HCT116 (cell line): ENCODE measurements at regions not wholly inside any gene's neighbourhood (a gene's known extent, or its start where the extent isn't known, plus 50 kb on each side); places are given as distances from the start of the nearest gene placed in this dataset.

ENCODE experiments used
- ATAC-seq: fragments of 200-7000 bp; cut with Tn5 transposase; 2 replicates; pipeline ENCODE4 v1.9.1; 2020; ENCODE audit warnings: mild to moderate bottlenecking, moderate library complexity
- BruUV-seq: library from RNA; stranded (reverse); fragments of 400-500 nt; replicated peaks from 2 replicates; lab custom pipeline; 2021; lab: Mats Ljungman, UMichigan
- CTCF ChIA-PET: fragments of 300-600 bp; sonication (Branson Sonifier 250); formaldehyde crosslinking; loops from one replicate; lab custom pipeline; 2021; ENCODE audit warnings: antibody characterized with exemption; lab: Charles Lee
- POLR2A ChIA-PET: fragments of 300-600, 350-600 bp; sonication (Branson Sonifier 250); formaldehyde crosslinking; loops from one replicate; lab custom pipeline; 2021; ENCODE audit warnings: antibody characterized with exemption; lab: Charles Lee
- RAD21 ChIA-PET, 2 experiments: fragments of 300-600 bp; sonication (Branson Sonifier 250); formaldehyde crosslinking; loops; one replicate each; lab custom pipeline; 2023; ENCODE audit warnings: low total read pairs in 2 of 2; ENCODE audit not compliant: uncharacterized antibody in 2 of 2, unreplicated experiment in 2 of 2, low non-redundant PET in 1 of 2; lab: Charles Lee
- DNase-seq: peaks from one replicate; pipeline ENCODE4 v3.0.0-alpha.2; 2010; ENCODE audit warnings: low read depth, low spot score
- H2AFZ ChIP-seq: fragments of 200-600 bp; shearing (Covaris generic), sonication (generic); 2 replicates; pipeline ENCODE4 v1.6.1; 2017; ENCODE audit warnings: low read depth, mixed run types, mixed read lengths, antibody characterized with exemption, low read length; ENCODE audit not compliant: poor library complexity, severe bottlenecking
- H3K27ac ChIP-seq: 2 replicates; pipeline ENCODE4 v1.5.1; 2012; ENCODE audit warnings: low read depth, low read length
- H3K27me3 ChIP-seq: fragments of 200-600 bp; sonication (generic); 2 replicates; pipeline ENCODE4 v1.6.1; 2016; ENCODE audit warnings: mixed run types, low read length, mixed read lengths; ENCODE audit not compliant: insufficient read depth
- H3K36me3 ChIP-seq, 2 experiments: fragments of 200-500 bp in 1 of 2; fragments of 200-600 bp in 1 of 2; sonication (Bioruptor generic) in 1 of 2; sonication (generic) in 1 of 2; 2 replicates each; pipeline versions ENCODE4 v1.5.1 to v1.6.1; 2014 to 2016; ENCODE audit warnings: low read length in 2 of 2, inconsistent platforms in 1 of 2, mixed read lengths in 1 of 2, mixed run types in 1 of 2; ENCODE audit not compliant: insufficient read depth in 2 of 2, control insufficient read depth in 1 of 2
- H3K4me1 ChIP-seq, 2 experiments: fragments of 200-600 bp in 1 of 2; sonication (generic) in 1 of 2; 2 replicates each; pipeline versions ENCODE4 v1.5.1 to v1.6.1; 2012 to 2017; ENCODE audit warnings: low read length in 2 of 2, inconsistent platforms in 1 of 2, mild to moderate bottlenecking in 1 of 2, mixed read lengths in 1 of 2, mixed run types in 1 of 2, moderate library complexity in 1 of 2; ENCODE audit not compliant: insufficient read depth in 2 of 2, control insufficient read depth in 1 of 2
- H3K4me2 ChIP-seq: fragments of 200-600 bp; sonication (generic); 2 replicates; pipeline ENCODE4 v1.6.1; 2017; ENCODE audit warnings: mixed run types, low read length, mixed read lengths
- H3K4me3 ChIP-seq, 2 experiments: fragments of 200-600 bp in 1 of 2; sonication (generic) in 1 of 2; replicated peaks in 1 of 2; 2 replicates each; pipeline ENCODE4 v1.5.1; 2011 to 2016; ENCODE audit warnings: low read length in 2 of 2, control low read depth in 1 of 2, low read depth in 1 of 2, mild to moderate bottlenecking in 1 of 2, mixed read lengths in 1 of 2, mixed run types in 1 of 2
- H3K79me2 ChIP-seq: fragments of 200-600 bp; sonication (generic); 2 replicates; pipeline ENCODE4 v1.6.1; 2017; ENCODE audit warnings: mild to moderate bottlenecking, mixed run types, low read length, moderate library complexity, mixed read lengths; ENCODE audit not compliant: insufficient read depth
- H3K9ac ChIP-seq: fragments of 200-600 bp; sonication (generic); 2 replicates; pipeline ENCODE4 v1.6.1; 2016; ENCODE audit warnings: low read length, mixed read lengths
- H3K9me2 ChIP-seq: fragments of 200-600 bp; sonication (generic), shearing (Covaris generic); 2 replicates; pipeline ENCODE4 v1.6.1; 2017; ENCODE audit warnings: mixed run types, mild to moderate bottlenecking, moderate library complexity; ENCODE audit not compliant: insufficient read depth
- H3K9me3 ChIP-seq, 2 experiments: fragments of 200-500 bp in 1 of 2; fragments of 200-600 bp in 1 of 2; sonication (Bioruptor generic) in 1 of 2; sonication (generic) in 1 of 2; 2 replicates each; pipeline ENCODE4 v1.6.1; 2014 to 2017; ENCODE audit warnings: low read length in 2 of 2, mixed read lengths in 2 of 2, inconsistent platforms in 1 of 2, low read depth in 1 of 2, mild to moderate bottlenecking in 1 of 2, mixed run types in 1 of 2, moderate library complexity in 1 of 2; ENCODE audit not compliant: control insufficient read depth in 1 of 2, insufficient read depth in 1 of 2
- H4K20me1 ChIP-seq: fragments of 200-600 bp; sonication (generic), shearing (Covaris generic); 2 replicates; pipeline ENCODE4 v1.6.1; 2017; ENCODE audit warnings: mixed run types, mild to moderate bottlenecking, moderate library complexity; ENCODE audit not compliant: insufficient read depth
- ATF3 ChIP-seq: IDR thresholded peaks from 2 replicates; pipeline ENCODE4 v1.6.1; 2012
- CEBPB ChIP-seq: IDR thresholded peaks from 2 replicates; pipeline ENCODE4 v1.6.1; 2012; ENCODE audit warnings: low read depth
- EGR1 ChIP-seq: IDR thresholded peaks from 2 replicates; pipeline ENCODE4 v1.6.1; 2012; ENCODE audit warnings: low read depth
- ELF1 ChIP-seq: IDR thresholded peaks from 2 replicates; pipeline ENCODE4 v1.6.1; 2012; ENCODE audit warnings: low read depth, borderline replicate concordance
- EZH2 ChIP-seq: fragments of 200-600 bp; sonication (generic); IDR thresholded peaks from 2 replicates; pipeline ENCODE4 v1.6.1; 2017; ENCODE audit warnings: antibody characterized with exemption, mixed run types
- FOSL1 ChIP-seq: IDR thresholded peaks from 2 replicates; pipeline ENCODE4 v1.6.1; 2012; ENCODE audit warnings: low read depth
- JUND ChIP-seq: IDR thresholded peaks from 2 replicates; pipeline ENCODE4 v1.6.1; 2012
- MAX ChIP-seq: IDR thresholded peaks from 2 replicates; pipeline ENCODE4 v1.6.1; 2012
- POLR2A ChIP-seq: IDR thresholded peaks from 2 replicates; pipeline ENCODE4 v1.7.0; 2011; ENCODE audit warnings: borderline replicate concordance; ENCODE audit not compliant: insufficient read depth, insufficient read length; ENCODE audit errors: extremely low read depth
- RAD21 ChIP-seq: IDR thresholded peaks from 2 replicates; pipeline ENCODE4 v1.6.1; 2012; ENCODE audit warnings: low read depth, mild to moderate bottlenecking
- REST ChIP-seq: IDR thresholded peaks from 2 replicates; pipeline ENCODE4 v1.6.1; 2012; ENCODE audit warnings: low read depth
- SIN3A ChIP-seq: IDR thresholded peaks from 2 replicates; pipeline ENCODE4 v1.6.1; 2012; ENCODE audit warnings: low read depth
- SP1 ChIP-seq: IDR thresholded peaks from 2 replicates; pipeline ENCODE4 v1.6.1; 2012; ENCODE audit warnings: low read depth
- TCF7L2 ChIP-seq: IDR thresholded peaks from 2 replicates; pipeline ENCODE4 v1.7.0; 2011; ENCODE audit warnings: borderline replicate concordance, inconsistent platforms; ENCODE audit not compliant: insufficient read depth, insufficient read length; ENCODE audit errors: extremely low read depth
- YY1 ChIP-seq: IDR thresholded peaks from 2 replicates; pipeline ENCODE4 v1.6.1; 2011; ENCODE audit warnings: low read length, low read depth, moderate library complexity, mild to moderate bottlenecking; ENCODE audit not compliant: insufficient replicate concordance; ENCODE audit errors: extremely low read depth
- ZBTB33 ChIP-seq: IDR thresholded peaks from 2 replicates; pipeline ENCODE4 v1.6.1; 2011; ENCODE audit warnings: mild to moderate bottlenecking, low read length, moderate library complexity; ENCODE audit not compliant: insufficient replicate concordance; ENCODE audit errors: extremely low read depth
- intact Hi-C: fragments of 100-400 bp; cut with micrococcal nuclease; formaldehyde crosslinking; loops from 2 replicates; pipeline ENCODE4 v1.10.0; 2022

GRCh38 chr13:50726164-50726563 lies 117.3 kb downstream of the DLEU7 start:
- ChIA-PET CTCF (no interaction called here), POLR2A (no interaction called here), RAD21 (no interaction called here)
- Histone ChIP-seq H3K27me3 (no peaks in the 10 kb centered on the region), H3K4me2 (no peak overlapping the region), H3K79me2 (no peaks in the 10 kb centered on the region), H3K9ac (no peak overlapping the region), H3K4me3 (no peak overlapping the region), H3K4me1 (peaks cover under 1% of the 10 kb centered on the region in 2 experiments; a peak in 1 of 4 replicates), H3K36me3 (no peaks in the 10 kb centered on the region), H3K27ac (no peak overlapping the region), H4K20me1 (no peaks in the 10 kb centered on the region), H3K9me3 (no peaks in the 10 kb centered on the region), H3K9me2 (no peaks in the 10 kb centered on the region), H2AFZ (no peak overlapping the region)
- ATAC-seq, result no peak
- intact Hi-C loops, result no loop called here
- TF ChIP-seq YY1, result no peak
- TF ChIP-seq ELF1, result no peak
- no peak for TF ChIP-seq SIN3A
- TF ChIP-seq POLR2A, result no peak
- no peak for TF ChIP-seq CEBPB
- TF ChIP-seq REST, result no peak
- no peak for TF ChIP-seq TCF7L2
- no peak for DNase-seq
- no TSS peak for BruUV-seq

- no peak overlapping the region for H3K27ac ChIP-seq
- ChIA-PET RAD21 (no interaction called here), POLR2A (no interaction called here), CTCF (no interaction called here)
- intact Hi-C loops, result no loop called here
- H3K4me1 ChIP-seq, result peaks cover 3 to 5% of the 10 kb centered on the region in 2 experiments; a peak in 1 of 4 replicates
- no peak overlapping the region for H2AFZ ChIP-seq
- no peaks in the 10 kb centered on the region for H3K9me3 ChIP-seq
- H3K4me3 ChIP-seq, result no peak overlapping the region
- H3K79me2 ChIP-seq, result no peaks in the 10 kb centered on the region
- H4K20me1 ChIP-seq, result no peaks in the 10 kb centered on the region
- no peaks in the 10 kb centered on the region for H3K36me3 ChIP-seq
- no TSS peak for BruUV-seq
- no peak overlapping the region for H3K4me2 ChIP-seq
- DNase-seq (no peak), ATAC-seq (no peak)
- no peaks in the 10 kb centered on the region for H3K9me2 ChIP-seq
- no peaks in the 10 kb centered on the region for H3K27me3 ChIP-seq
- H3K9ac ChIP-seq, result no peak overlapping the region
- no peak for TF ChIP-seq JUND
- no peak for TF ChIP-seq SP1
- no peak for TF ChIP-seq YY1
- TF ChIP-seq ATF3, result no peak
- TF ChIP-seq EGR1, result no peak
- no peak for TF ChIP-seq EZH2
- TF ChIP-seq CEBPB, result no peak
- no peak for TF ChIP-seq FOSL1
- no peak for TF ChIP-seq MAX
- no peak for TF ChIP-seq RAD21
- no peak for TF ChIP-seq ZBTB33
Measured at GRCh38 chr13:50729177-50729576, 114.3 kb downstream of the DLEU7 start.
